ENCODE measurements at regions not wholly inside any gene's neighbourhood (a gene's known extent, or its start where the extent isn't known, plus 50 kb on each side); places are given as distances from the start of the nearest gene placed in this dataset.

DNA sequence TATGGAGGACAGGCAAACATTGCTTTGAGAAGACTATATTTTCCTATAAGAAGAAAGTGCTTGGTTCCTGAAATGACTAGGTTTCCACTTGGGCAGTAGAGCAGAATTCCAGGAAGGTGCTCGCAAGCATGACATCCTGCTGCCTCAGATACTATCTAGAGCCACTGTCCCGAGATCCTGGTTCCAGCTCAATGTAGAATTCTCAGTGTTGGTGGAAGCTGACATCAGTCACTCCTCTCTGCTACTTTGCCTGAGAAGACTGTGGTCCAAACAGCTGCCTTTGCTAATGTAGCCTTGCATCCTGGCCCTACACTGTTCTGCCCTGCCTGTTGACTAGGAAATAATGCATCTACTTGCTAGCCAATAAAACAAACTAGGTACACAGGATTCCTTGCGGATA lies 50.0 kb upstream of the ITGA6 start:
- H3F3A ChIP-seq (ENCODE audit: insufficient read depth, low read length): no peaks in the 10 kb centered on the region
- no peaks in the 10 kb centered on the region for H3K27me3 ChIP-seq (ENCODE audit: insufficient read depth, low read length)
- H3K79me2 ChIP-seq (ENCODE audit: insufficient read depth, low read length): no peaks in the 10 kb centered on the region
- no peak overlapping the region for H3K27ac ChIP-seq (ENCODE audit: low read depth, low read length, poor library complexity, severe bottlenecking)
- no peak overlapping the region for H3K4me3 ChIP-seq (ENCODE audit: low read depth, low read length, poor library complexity, severe bottlenecking)
- no peak overlapping the region for H3K4me2 ChIP-seq (ENCODE audit: low read length)
- 0 out of 2 replicates have a peak, but pooled peaks cover 2% of the 10 kb centered on the region for H3K9me3 ChIP-seq (ENCODE audit: low read length)
- no peaks in the 10 kb centered on the region for H3K36me3 ChIP-seq (ENCODE audit: insufficient read depth, low read length)
- H3K9ac ChIP-seq (ENCODE audit: low read length): no peak overlapping the region
- no peak overlapping the region for H2AFZ ChIP-seq (ENCODE audit: low read length)
- no peaks in the 10 kb centered on the region for H3K4me1 ChIP-seq (ENCODE audit: insufficient read depth, low read length, severe bottlenecking)
- no peaks in the 10 kb centered on the region for H3K9me2 ChIP-seq (ENCODE audit: low read depth, low read length)
- H4K20me1 ChIP-seq (ENCODE audit: insufficient read depth, low read length): no peaks in the 10 kb centered on the region
- no peak for TF ChIP-seq EZH2 (IDR thresholded peaks at IDR 0.05; ENCODE audit: borderline replicate concordance, low read length)
- TF ChIP-seq, protein P1, sequence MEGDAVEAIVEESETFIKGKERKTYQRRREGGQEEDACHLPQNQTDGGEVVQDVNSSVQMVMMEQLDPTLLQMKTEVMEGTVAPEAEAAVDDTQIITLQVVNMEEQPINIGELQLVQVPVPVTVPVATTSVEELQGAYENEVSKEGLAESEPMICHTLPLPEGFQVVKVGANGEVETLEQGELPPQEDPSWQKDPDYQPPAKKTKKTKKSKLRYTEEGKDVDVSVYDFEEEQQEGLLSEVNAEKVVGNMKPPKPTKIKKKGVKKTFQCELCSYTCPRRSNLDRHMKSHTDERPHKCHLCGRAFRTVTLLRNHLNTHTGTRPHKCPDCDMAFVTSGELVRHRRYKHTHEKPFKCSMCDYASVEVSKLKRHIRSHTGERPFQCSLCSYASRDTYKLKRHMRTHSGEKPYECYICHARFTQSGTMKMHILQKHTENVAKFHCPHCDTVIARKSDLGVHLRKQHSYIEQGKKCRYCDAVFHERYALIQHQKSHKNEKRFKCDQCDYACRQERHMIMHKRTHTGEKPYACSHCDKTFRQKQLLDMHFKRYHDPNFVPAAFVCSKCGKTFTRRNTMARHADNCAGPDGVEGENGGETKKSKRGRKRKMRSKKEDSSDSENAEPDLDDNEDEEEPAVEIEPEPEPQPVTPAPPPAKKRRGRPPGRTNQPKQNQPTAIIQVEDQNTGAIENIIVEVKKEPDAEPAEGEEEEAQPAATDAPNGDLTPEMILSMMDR (IDR thresholded peaks at IDR 0.05; ENCODE audit: low read length): no peak

Measured in OCI-LY1 (cell line).